SHP77 (cell line): ENCODE measurements at regions not wholly inside any gene's neighbourhood (a gene's known extent, or its start where the extent isn't known, plus 50 kb on each side); places are given as distances from the start of the nearest gene placed in this dataset.
"Not testable (repeated sequence)": the region's sequence is repeated elsewhere in the genome, so short reads cannot be mapped to it uniquely, and the experiment has no call there.

ENCODE experiments used
- DNase-seq, 2 experiments: peaks; one replicate each; lab custom pipeline; 2025; lab: John Stamatoyannopoulos, UW

- no peak for DNase-seq
Observed at GRCh38 chr5:44543511-44543910, 154.3 kb upstream of the FGF10 start.

- no peak for DNase-seq
Observed at GRCh38 chr5:44542470-44542869, 153.2 kb upstream of the FGF10 start.

- no peak for DNase-seq
Observed at GRCh38 chr5:44539602-44539919, 150.3 kb upstream of the FGF10 start.

- no peak for DNase-seq
Observed at GRCh38 chr5:44538797-44539601, 149.8 kb upstream of the FGF10 start.

GRCh38 chr5:44536650-44537260, 147.5 kb upstream of the FGF10 start:
- peak; percentile 10 to 56 for DNase-seq

- no peak for DNase-seq
Observed at GRCh38 chr5:44535621-44536020, 146.4 kb upstream of the FGF10 start.

- DNase-seq = no peak
Observed at GRCh38 chr5:44532981-44533380, 143.8 kb upstream of the FGF10 start.

GRCh38 chr5:44531756-44532155, 142.5 kb upstream of the FGF10 start:
- not testable (repeated sequence) for DNase-seq

GRCh38 chr5:44530783-44531182, 141.6 kb upstream of the FGF10 start:
- DNase-seq = not testable (repeated sequence)

GRCh38 chr5:44511596-44511995, 122.4 kb upstream of the FGF10 start:
- no peak for DNase-seq

GRCh38 chr5:44506561-44506960, 117.3 kb upstream of the FGF10 start:
- no peak for DNase-seq

GRCh38 chr5:44499381-44499780, 110.2 kb upstream of the FGF10 start:
- no peak for DNase-seq

- no peak for DNase-seq
Observed at GRCh38 chr5:44497606-44498005, 108.4 kb upstream of the FGF10 start.

- DNase-seq = no peak
Observed at GRCh38 chr5:44495280-44495679, 106.1 kb upstream of the FGF10 start.

- DNase-seq = no peak
Observed at GRCh38 chr5:44489759-44490158, 100.5 kb upstream of the FGF10 start.

GRCh38 chr5:44486591-44486990, 97.4 kb upstream of the FGF10 start:
- no peak for DNase-seq

- no peak for DNase-seq
Observed at GRCh38 chr5:44454002-44454401, 64.8 kb upstream of the FGF10 start.

GRCh38 chr5:44446399-44446798, 57.2 kb upstream of the FGF10 start:
- no peak for DNase-seq

GRCh38 chr5:44443172-44443571, 54.0 kb upstream of the FGF10 start:
- DNase-seq = no peak

GRCh38 chr5:44441460-44441859, 52.2 kb upstream of the FGF10 start:
- DNase-seq = no peak

- DNase-seq = no peak
Observed at GRCh38 chr5:44440186-44440585, 51.0 kb upstream of the FGF10 start.
